GM10248 (cell line): ENCODE measurements at regions not wholly inside any gene's neighbourhood (a gene's known extent, or its start where the extent isn't known, plus 50 kb on each side); places are given as distances from the start of the nearest gene placed in this dataset.

Source experiments
- CTCF ChIA-PET: fragments of 300-600 bp; sonication (Branson Sonifier 250); formaldehyde crosslinking; extraction: SDS; loops from one replicate; lab custom pipeline; 2021; ENCODE audit warnings: antibody characterized with exemption; lab: Yijun Ruan, JAX
- POLR2A ChIA-PET: fragments of 350-650 bp; sonication (Branson Sonifier 250); formaldehyde crosslinking; extraction: SDS; loops from one replicate; lab custom pipeline; 2020; ENCODE audit warnings: antibody characterized with exemption; lab: Yijun Ruan, JAX
- DNase-seq: peaks from one replicate; pipeline ENCODE4 v3.0.0; 2012; ENCODE audit errors: extremely low spot score
- CTCF ChIP-seq: IDR thresholded peaks from 2 replicates; pipeline ENCODE4 v1.5.1; 2012; ENCODE audit warnings: mild to moderate bottlenecking, low read depth; ENCODE audit errors: extremely low read depth, missing control alignments, control extremely low read depth

GRCh38 chr6:50935442-50935841, 116.8 kb downstream of the TFAP2B start:
- CTCF ChIA-PET = interaction anchor here (1.3 kb wide), 1 partner anchor 10 kb away, joined by 3 read pairs; no protein-coding TSS in a partner anchor
- TF ChIP-seq CTCF = no peak
- DNase-seq = no peak
- POLR2A ChIA-PET = no interaction called here

DNA sequence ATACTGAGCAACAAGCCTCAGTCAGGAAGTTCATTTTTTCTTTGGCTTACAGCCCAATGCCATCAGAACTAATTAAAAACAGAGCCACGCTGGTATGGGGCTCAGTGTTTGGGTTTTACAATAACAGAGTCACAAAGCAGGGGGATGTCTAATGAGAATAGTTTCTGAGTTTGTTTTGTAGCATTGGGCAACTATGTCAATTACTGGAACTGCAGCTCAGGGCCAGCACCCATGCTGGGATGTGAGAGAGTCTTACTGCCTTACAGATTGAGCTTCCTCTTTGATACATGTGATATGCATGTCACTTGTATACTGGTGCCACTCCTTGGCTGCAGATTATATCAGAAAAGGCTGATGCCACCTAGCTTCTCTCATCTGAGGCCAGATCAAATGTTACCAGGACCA, 117.6 kb downstream of the TFAP2B start:
- POLR2A ChIA-PET = no interaction called here
- CTCF ChIA-PET = no interaction called here
- DNase-seq = no peak
- no peak for TF ChIP-seq CTCF

DNA sequence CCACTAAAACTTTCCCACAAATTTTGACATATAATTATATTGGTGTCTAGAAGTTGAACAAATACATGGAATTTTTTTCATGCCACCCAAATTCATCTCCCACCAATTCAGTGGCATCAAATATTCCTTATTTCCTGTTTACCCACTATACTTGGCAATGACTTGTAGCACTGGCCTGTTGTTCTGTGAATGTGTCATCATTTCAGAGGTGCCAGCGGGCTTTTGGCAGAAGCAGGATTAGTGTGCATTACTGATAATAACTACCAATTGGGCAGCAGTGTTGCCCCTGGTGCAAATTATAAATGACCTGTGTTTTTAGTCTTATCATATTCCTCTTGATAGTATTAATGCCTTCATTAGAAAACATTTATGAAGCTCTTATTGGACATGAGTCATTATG, 121.3 kb downstream of the TFAP2B start:
- TF ChIP-seq CTCF = no peak
- ChIA-PET POLR2A (no interaction called here), CTCF (no interaction called here)
- DNase-seq = no peak

GRCh38 chr6:50945789-50946188, 127.1 kb downstream of the TFAP2B start:
- POLR2A ChIA-PET = no interaction called here
- no peak for DNase-seq
- no peak for TF ChIP-seq CTCF
- CTCF ChIA-PET = no interaction called here

GRCh38 chr6:50952092-50952907, 133.6 kb downstream of the TFAP2B start:
- TF ChIP-seq CTCF = no peak
- POLR2A ChIA-PET = no interaction called here
- no peak for DNase-seq
- CTCF ChIA-PET = no interaction called here

- ChIA-PET POLR2A (no interaction called here), CTCF (no interaction called here)
- DNase-seq = no peak
- no peak for TF ChIP-seq CTCF
Measured at GRCh38 chr6:50956014-50956413, 137.3 kb downstream of the TFAP2B start.
